ENCODE measurements at regions not wholly inside any gene's neighbourhood (a gene's known extent, or its start where the extent isn't known, plus 50 kb on each side); places are given as distances from the start of the nearest gene placed in this dataset.

DNA sequence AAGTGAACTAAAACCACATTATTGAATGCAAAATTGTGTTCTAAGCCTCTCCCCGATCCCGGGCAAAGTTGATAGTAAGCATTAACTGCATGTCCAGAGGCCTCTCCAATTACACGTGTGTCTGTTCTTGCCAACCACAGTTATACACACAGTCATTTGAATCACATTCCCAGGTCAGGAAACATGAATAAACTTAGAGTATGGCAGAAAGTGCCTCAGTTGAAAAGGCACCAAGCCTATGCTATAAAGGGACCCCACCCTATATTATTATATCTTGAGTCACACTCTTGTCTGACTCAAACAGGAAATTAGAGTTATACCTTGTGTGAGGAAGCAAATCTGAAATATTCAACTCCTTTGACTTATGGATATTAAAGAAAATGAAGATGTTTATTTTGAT, 128.3 kb upstream of the STXBP6 start:
- H4K20me1 ChIP-seq (ENCODE audit: insufficient read depth) = no peaks in the 10 kb centered on the region
- H3K79me2 ChIP-seq (ENCODE audit: insufficient read depth) = no peaks in the 10 kb centered on the region
- no peak overlapping the region for H3K9ac ChIP-seq
- H3K27me3 ChIP-seq (ENCODE audit: insufficient read depth) = no peaks in the 10 kb centered on the region
- no peaks in the 10 kb centered on the region for H3K36me3 ChIP-seq (replicated peaks in 1 of 2; ENCODE audit: control insufficient read depth in 1 of 2, insufficient read depth in 2 of 2, low read length in 1 of 2)
- 4% methylated on average over 3 of the region's 3 CpGs for WGBS (ENCODE audit: low lambda C conversion rate)
- no peak overlapping the region for H3K27ac ChIP-seq (ENCODE audit: low read depth in 2 of 2, low read length in 1 of 2)
- H3K9me2 ChIP-seq = no peaks in the 10 kb centered on the region
- TF ChIP-seq RCOR1 (IDR thresholded peaks at IDR 0.05; ENCODE audit: low read length) (no peak), ELF1 (IDR thresholded peaks at IDR 0.05) (no peak), TCF12 (IDR thresholded peaks at IDR 0.05) (no peak)
- H3K9me3 ChIP-seq = no peaks in the 10 kb centered on the region
- no peaks in the 10 kb centered on the region for H3F3A ChIP-seq (replicated peaks; ENCODE audit: insufficient read depth)
- H3K4me1 ChIP-seq (ENCODE audit: control insufficient read depth in 1 of 2, insufficient read depth in 2 of 2, low read depth in 1 of 2, low read length in 1 of 2) = no peaks in the 10 kb centered on the region
- POLR2A ChIA-PET = no interaction called here
- no peak overlapping the region for H2AFZ ChIP-seq (ENCODE audit: low read depth)
- H3K4me3 ChIP-seq (ENCODE audit: low read depth in 2 of 2, low read length in 1 of 2) = no peak overlapping the region
- H3K4me2 ChIP-seq = no peak overlapping the region
- no peak for DNase-seq
- CTCF ChIA-PET = no interaction called here

GRCh38 chr14:25150934-25151790, 101.2 kb upstream of the STXBP6 start:
- Histone ChIP-seq H3K4me2 (no peak overlapping the region), H3K36me3 (replicated peaks in 1 of 2; ENCODE audit: control insufficient read depth in 1 of 2, insufficient read depth in 2 of 2, low read length in 1 of 2) (no peaks in the 10 kb centered on the region), H2AFZ (ENCODE audit: low read depth) (no peak overlapping the region), H3K9me2 (no peaks in the 10 kb centered on the region), H3K27me3 (ENCODE audit: insufficient read depth) (0 out of 2 replicates have a peak, but pooled peaks cover 5% of the 10 kb centered on the region), H3K27ac (ENCODE audit: low read depth in 2 of 2, low read length in 1 of 2) (no peak overlapping the region), H3K79me2 (ENCODE audit: insufficient read depth) (no peaks in the 10 kb centered on the region), H3K9ac (no peak overlapping the region), H3K4me1 (ENCODE audit: control insufficient read depth in 1 of 2, insufficient read depth in 2 of 2, low read depth in 1 of 2, low read length in 1 of 2) (no peaks in the 10 kb centered on the region), H3K4me3 (ENCODE audit: low read depth in 2 of 2, low read length in 1 of 2) (no peak overlapping the region; a peak in 1 of 4 replicates), H3F3A (replicated peaks; ENCODE audit: insufficient read depth) (no peaks in the 10 kb centered on the region), H4K20me1 (ENCODE audit: insufficient read depth) (no peaks in the 10 kb centered on the region), H3K9me3 (no peaks in the 10 kb centered on the region)
- ChIA-PET POLR2A (no interaction called here), CTCF (interaction anchor here (0.6 to 2.2 kb wide), 9 partner anchors 9 to 441 kb away, joined by 3 to 12 read pairs (median 4); no protein-coding TSS in a partner anchor)
- peak; percentile 33 for DNase-seq
- 2% methylated on average over 7 of the region's 7 CpGs for WGBS (ENCODE audit: low lambda C conversion rate)
- TF ChIP-seq TAF1 (IDR thresholded peaks at IDR 0.05; ENCODE audit: borderline replicate concordance, low read depth, low read length) = no peak
- no peak for TF ChIP-seq EP300 (IDR thresholded peaks at IDR 0.05; ENCODE audit: borderline replicate concordance in 1 of 2, low read depth in 1 of 2, low read length in 1 of 2)
- TF ChIP-seq, protein P1, sequence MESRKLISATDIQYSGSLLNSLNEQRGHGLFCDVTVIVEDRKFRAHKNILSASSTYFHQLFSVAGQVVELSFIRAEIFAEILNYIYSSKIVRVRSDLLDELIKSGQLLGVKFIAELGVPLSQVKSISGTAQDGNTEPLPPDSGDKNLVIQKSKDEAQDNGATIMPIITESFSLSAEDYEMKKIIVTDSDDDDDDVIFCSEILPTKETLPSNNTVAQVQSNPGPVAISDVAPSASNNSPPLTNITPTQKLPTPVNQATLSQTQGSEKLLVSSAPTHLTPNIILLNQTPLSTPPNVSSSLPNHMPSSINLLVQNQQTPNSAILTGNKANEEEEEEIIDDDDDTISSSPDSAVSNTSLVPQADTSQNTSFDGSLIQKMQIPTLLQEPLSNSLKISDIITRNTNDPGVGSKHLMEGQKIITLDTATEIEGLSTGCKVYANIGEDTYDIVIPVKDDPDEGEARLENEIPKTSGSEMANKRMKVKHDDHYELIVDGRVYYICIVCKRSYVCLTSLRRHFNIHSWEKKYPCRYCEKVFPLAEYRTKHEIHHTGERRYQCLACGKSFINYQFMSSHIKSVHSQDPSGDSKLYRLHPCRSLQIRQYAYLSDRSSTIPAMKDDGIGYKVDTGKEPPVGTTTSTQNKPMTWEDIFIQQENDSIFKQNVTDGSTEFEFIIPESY (IDR thresholded peaks at IDR 0.05; ENCODE audit: borderline replicate concordance, low read depth) = no peak
- TF ChIP-seq ELF1 (IDR thresholded peaks at IDR 0.05) = no peak
- TF ChIP-seq MXI1 (IDR thresholded peaks at IDR 0.05; ENCODE audit: low read depth, low read length) = no peak
- TF ChIP-seq USF2 (IDR thresholded peaks at IDR 0.05; ENCODE audit: borderline replicate concordance, low read depth, low read length) = no peak
- TF ChIP-seq, protein P2, sequence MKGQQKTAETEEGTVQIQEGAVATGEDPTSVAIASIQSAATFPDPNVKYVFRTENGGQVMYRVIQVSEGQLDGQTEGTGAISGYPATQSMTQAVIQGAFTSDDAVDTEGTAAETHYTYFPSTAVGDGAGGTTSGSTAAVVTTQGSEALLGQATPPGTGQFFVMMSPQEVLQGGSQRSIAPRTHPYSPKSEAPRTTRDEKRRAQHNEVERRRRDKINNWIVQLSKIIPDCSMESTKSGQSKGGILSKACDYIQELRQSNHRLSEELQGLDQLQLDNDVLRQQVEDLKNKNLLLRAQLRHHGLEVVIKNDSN (IDR thresholded peaks at IDR 0.05; ENCODE audit: borderline replicate concordance, low read depth) = no peak
- TF ChIP-seq SMC3 (IDR thresholded peaks at IDR 0.05; ENCODE audit: low read depth, low read length) = peak; percentile 32
- TF ChIP-seq, protein P3, sequence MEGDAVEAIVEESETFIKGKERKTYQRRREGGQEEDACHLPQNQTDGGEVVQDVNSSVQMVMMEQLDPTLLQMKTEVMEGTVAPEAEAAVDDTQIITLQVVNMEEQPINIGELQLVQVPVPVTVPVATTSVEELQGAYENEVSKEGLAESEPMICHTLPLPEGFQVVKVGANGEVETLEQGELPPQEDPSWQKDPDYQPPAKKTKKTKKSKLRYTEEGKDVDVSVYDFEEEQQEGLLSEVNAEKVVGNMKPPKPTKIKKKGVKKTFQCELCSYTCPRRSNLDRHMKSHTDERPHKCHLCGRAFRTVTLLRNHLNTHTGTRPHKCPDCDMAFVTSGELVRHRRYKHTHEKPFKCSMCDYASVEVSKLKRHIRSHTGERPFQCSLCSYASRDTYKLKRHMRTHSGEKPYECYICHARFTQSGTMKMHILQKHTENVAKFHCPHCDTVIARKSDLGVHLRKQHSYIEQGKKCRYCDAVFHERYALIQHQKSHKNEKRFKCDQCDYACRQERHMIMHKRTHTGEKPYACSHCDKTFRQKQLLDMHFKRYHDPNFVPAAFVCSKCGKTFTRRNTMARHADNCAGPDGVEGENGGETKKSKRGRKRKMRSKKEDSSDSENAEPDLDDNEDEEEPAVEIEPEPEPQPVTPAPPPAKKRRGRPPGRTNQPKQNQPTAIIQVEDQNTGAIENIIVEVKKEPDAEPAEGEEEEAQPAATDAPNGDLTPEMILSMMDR (IDR thresholded peaks at IDR 0.05) = peak; percentile 88
- TF ChIP-seq, protein P4, sequence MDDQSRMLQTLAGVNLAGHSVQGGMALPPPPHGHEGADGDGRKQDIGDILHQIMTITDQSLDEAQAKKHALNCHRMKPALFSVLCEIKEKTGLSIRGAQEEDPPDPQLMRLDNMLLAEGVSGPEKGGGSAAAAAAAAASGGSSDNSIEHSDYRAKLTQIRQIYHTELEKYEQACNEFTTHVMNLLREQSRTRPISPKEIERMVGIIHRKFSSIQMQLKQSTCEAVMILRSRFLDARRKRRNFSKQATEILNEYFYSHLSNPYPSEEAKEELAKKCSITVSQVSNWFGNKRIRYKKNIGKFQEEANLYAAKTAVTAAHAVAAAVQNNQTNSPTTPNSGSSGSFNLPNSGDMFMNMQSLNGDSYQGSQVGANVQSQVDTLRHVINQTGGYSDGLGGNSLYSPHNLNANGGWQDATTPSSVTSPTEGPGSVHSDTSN (IDR thresholded peaks at IDR 0.05) = no peak
- no peak for TF ChIP-seq RCOR1 (IDR thresholded peaks at IDR 0.05; ENCODE audit: low read length)
- no peak for TF ChIP-seq IRF3 (IDR thresholded peaks at IDR 0.05; ENCODE audit: low read depth, low read length)
- no peak for TF ChIP-seq FOXM1 (IDR thresholded peaks at IDR 0.05; ENCODE audit: low read depth)
- no peak for TF ChIP-seq TEAD4 (IDR thresholded peaks at IDR 0.05; ENCODE audit: borderline replicate concordance, insufficient read depth)
- TF ChIP-seq YY1 (IDR thresholded peaks at IDR 0.05; ENCODE audit: low read depth) = no peak
- TF ChIP-seq RAD21 (IDR thresholded peaks at IDR 0.05; ENCODE audit: low read length) = peak; percentile 56
- TF ChIP-seq SIN3A (IDR thresholded peaks at IDR 0.05; ENCODE audit: borderline replicate concordance, low read depth, low read length) = no peak

Data from SK-N-SH (cell line).